ENCODE measurements at regions not wholly inside any gene's neighbourhood (a gene's known extent, or its start where the extent isn't known, plus 50 kb on each side); places are given as distances from the start of the nearest gene placed in this dataset.

DNA sequence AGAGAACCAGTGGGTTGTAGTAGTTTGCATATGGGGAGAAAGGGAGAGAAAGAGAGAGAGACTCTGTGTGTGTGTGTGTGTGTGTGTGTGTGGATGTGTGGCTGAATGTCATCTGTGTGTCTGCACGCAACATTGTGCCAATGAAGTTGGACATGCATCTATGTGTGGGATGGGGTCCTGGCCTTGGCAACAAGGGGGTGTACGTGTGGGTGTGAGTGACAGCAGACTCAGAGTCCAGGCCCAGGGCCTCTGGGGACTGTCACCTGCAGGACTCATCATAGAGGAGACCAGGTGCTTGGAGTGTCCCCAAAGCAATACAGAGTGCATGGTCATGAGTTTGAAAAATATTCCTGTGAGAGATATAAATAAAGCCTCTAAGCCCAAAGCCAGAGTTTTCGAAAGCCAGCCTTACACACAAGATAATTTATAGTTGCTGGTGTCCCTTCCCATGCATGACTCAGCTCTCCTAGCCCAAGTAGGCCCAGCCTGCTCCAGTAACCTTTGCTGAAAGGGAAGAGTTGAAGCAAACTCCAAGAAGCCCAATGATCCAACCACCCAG is 59.9 kb downstream of the TNP1 start:
- H3K4me3 ChIP-seq (ENCODE audit: low read depth, low read length), result no peak overlapping the region
- TF ChIP-seq, protein P1, sequence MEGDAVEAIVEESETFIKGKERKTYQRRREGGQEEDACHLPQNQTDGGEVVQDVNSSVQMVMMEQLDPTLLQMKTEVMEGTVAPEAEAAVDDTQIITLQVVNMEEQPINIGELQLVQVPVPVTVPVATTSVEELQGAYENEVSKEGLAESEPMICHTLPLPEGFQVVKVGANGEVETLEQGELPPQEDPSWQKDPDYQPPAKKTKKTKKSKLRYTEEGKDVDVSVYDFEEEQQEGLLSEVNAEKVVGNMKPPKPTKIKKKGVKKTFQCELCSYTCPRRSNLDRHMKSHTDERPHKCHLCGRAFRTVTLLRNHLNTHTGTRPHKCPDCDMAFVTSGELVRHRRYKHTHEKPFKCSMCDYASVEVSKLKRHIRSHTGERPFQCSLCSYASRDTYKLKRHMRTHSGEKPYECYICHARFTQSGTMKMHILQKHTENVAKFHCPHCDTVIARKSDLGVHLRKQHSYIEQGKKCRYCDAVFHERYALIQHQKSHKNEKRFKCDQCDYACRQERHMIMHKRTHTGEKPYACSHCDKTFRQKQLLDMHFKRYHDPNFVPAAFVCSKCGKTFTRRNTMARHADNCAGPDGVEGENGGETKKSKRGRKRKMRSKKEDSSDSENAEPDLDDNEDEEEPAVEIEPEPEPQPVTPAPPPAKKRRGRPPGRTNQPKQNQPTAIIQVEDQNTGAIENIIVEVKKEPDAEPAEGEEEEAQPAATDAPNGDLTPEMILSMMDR (IDR thresholded peaks at IDR 0.05; ENCODE audit: control insufficient read depth, extremely low read depth, insufficient read depth), result no peak
- DNase-seq (ENCODE audit: low read depth), result no peak

DNA sequence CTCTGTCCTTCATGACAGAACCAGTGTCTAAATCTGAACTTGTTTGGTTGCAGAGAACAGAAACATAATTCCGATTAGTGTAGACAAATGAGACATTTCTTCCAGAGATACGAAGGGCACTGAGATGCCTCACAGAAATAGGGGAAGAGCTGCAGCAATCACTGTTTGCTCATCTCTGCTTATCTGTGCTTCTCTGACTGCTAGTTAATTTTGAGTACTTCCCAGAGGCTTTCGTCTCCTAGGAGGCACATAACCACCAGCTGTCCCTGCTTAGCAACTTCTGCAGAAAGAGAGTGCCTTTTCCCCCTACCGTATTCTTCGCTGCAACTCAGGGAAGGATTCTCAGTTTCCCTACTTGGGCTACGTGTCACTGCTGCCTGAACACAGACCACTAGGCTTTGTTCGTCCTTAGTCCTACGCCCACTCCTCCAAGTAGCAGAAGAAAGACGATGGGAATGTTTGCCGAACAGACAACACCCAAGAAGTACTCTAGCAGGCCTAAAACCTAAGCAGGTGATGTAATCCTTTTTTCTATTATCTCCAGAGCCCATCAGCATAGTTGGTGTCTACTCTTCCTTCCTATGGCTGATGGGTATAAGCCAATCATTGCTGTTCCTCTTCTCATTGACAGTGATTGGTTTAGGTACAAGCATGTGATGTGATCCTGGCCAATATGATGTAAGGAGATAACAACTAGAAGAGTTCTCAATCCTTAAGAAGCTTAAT is 63.6 kb downstream of the TNP1 start:
- TF ChIP-seq, protein P1 (IDR thresholded peaks at IDR 0.05; ENCODE audit: control insufficient read depth, extremely low read depth, insufficient read depth), result no peak
- no peak for DNase-seq (ENCODE audit: low read depth)

DNA sequence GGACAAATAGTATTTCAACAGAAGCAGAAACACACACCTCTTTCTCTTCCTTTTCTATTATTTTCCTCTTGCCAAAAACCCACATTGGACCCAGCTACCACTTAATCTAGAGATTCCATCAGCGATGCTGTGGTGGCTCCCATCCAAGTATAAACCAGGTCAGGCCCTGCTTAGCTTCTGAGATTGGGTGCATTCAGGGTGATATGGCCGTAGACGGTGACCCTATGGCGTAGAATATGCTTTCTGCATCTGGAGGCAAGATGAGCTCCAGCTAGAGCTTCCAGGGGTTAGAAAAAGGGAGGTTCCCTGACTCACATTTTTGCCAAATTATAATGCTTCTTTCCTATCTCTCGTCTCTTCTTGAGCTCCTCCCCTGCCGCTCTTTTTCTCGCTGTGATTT is 66.5 kb downstream of the TNP1 start:
- no peak for DNase-seq (ENCODE audit: low read depth)
- TF ChIP-seq, protein P1 (IDR thresholded peaks at IDR 0.05; ENCODE audit: control insufficient read depth, extremely low read depth, insufficient read depth), result no peak
- H3K4me3 ChIP-seq (ENCODE audit: low read depth, low read length), result no peak overlapping the region

More for the DNA sequence above, 63.6 kb downstream of the TNP1 start:
- H3K4me3 ChIP-seq (ENCODE audit: low read depth, low read length), result no peak overlapping the region

DNA sequence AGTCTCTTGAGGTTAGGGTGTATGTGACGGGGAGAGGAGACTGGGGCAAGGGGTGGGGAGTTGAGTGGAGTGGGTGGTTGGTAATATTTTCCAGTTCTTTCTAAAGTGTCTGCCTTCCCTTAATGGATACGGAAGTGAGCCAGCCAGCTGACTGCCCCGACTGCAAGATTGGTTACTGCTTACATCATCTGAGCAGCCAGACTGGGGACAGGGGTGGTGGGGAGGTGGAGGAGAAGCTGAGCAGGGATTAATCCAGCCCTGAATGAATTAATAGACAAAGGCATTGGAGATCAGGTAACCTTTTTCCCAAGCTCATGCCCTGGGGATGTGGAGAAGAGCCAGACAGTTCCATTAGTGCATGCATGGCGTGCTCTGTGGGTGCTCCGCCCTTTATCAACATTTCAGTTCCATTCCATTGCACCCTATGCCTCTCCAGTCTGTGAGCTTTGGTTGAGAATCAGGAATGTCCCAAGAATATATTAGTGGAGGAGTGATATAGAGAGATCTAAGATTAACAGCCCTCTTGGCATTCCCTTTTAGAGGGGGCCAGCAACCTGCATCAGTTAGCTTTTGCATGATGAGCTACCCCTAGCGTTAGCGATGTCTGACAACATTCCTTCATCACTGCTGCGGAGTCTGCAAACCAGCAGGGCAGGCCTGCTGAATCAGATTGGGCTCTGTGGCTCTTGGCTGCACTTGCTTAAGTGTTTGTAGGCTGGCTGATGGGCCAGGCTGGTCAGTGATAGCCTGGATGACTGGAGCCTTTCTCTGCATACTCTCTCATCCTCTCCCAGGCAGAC is 67.4 kb downstream of the TNP1 start:
- TF ChIP-seq, protein P1 (IDR thresholded peaks at IDR 0.05; ENCODE audit: control insufficient read depth, extremely low read depth, insufficient read depth), result no peak
- no peak overlapping the region for H3K4me3 ChIP-seq (ENCODE audit: low read depth, low read length)
- no peak for DNase-seq (ENCODE audit: low read depth)

DNA sequence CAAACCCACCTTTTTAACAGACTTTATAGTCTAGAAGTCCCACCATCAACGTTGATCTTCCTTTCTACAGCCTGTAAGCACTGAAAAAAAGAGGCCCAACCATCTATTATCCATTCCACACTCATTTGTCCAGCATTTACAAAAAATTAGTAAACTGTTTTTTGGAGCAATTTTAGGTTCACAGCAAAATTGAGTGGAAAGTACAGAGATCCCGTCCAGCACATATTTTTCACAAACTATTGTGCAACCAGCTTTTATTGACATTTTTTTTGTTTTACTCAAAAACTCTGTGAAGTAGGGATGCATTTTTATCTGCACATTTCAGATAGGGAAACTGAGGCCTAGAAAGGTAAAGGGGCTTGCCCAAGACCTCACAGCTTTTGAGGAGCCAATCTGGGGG is 68.6 kb downstream of the TNP1 start:
- TF ChIP-seq, protein P1 (IDR thresholded peaks at IDR 0.05; ENCODE audit: control insufficient read depth, extremely low read depth, insufficient read depth), result no peak

DNA sequence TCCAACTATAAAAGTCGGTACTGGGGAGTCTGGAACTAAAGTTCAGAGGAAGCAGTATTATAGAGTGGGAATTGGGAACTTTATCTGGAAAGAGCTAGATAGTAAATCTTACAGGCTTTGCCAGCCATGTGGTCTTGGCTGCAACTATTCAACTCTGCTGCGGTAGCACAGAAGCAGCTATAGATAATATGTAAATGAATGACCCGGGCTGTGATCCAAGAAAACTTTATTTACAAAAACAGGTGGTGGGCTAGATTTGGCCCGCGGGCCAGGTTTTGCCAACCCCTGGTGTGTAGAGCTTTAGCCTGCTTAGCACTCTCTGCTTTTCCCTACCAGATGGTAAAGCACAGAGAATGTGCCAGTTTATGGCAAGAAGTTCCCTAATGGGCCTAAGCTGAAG is 70.8 kb downstream of the TNP1 start:
- no peak for DNase-seq (ENCODE audit: low read depth)
- no peak overlapping the region for H3K4me3 ChIP-seq (ENCODE audit: low read depth, low read length)
- TF ChIP-seq, protein P1 (IDR thresholded peaks at IDR 0.05; ENCODE audit: control insufficient read depth, extremely low read depth, insufficient read depth), result no peak

More for the DNA sequence above, 68.6 kb downstream of the TNP1 start:
- no peak for DNase-seq (ENCODE audit: low read depth)
- no peak overlapping the region for H3K4me3 ChIP-seq (ENCODE audit: low read depth, low read length)

Data from LNCaP clone FGC (cell line).